ENCODE measurements at regions not wholly inside any gene's neighbourhood (a gene's known extent, or its start where the extent isn't known, plus 50 kb on each side); places are given as distances from the start of the nearest gene placed in this dataset.

GRCh38 chr3:96754128-96754527 lies 60.3 kb upstream of the EPHA6 start:
- TF ChIP-seq CTCF (IDR thresholded peaks at IDR 0.05) (no peak), EZH2 (IDR thresholded peaks at IDR 0.05; ENCODE audit: borderline replicate concordance, insufficient read depth, low read depth, low read length, poor library complexity, severe bottlenecking) (no peak)

All from B cell (primary cell).